ENCODE measurements at regions not wholly inside any gene's neighbourhood (a gene's known extent, or its start where the extent isn't known, plus 50 kb on each side); places are given as distances from the start of the nearest gene placed in this dataset.

GRCh38 chr2:3960106-3960505, 256.7 kb downstream of the DCDC2C start:
- TF ChIP-seq CTCF (IDR thresholded peaks at IDR 0.05; ENCODE audit: insufficient read depth, low read length, poor library complexity, severe bottlenecking): no peak
- no peaks in the 10 kb centered on the region for H3K27me3 ChIP-seq (ENCODE audit: control insufficient read depth, insufficient read depth, low read length)
- H3K4me3 ChIP-seq (ENCODE audit: low read depth, low read length): no peak overlapping the region
- H3K36me3 ChIP-seq (ENCODE audit: control insufficient read depth, insufficient read depth, low read length): no peaks in the 10 kb centered on the region
- no peak for DNase-seq (ENCODE audit: low read depth)

GRCh38 chr2:3962719-3963118, 259.3 kb downstream of the DCDC2C start:
- Histone ChIP-seq H3K36me3 (ENCODE audit: control insufficient read depth, insufficient read depth, low read length) (no peaks in the 10 kb centered on the region), H3K4me3 (ENCODE audit: low read depth, low read length) (no peak overlapping the region), H3K27me3 (ENCODE audit: control insufficient read depth, insufficient read depth, low read length) (no peaks in the 10 kb centered on the region)
- no peak for DNase-seq (ENCODE audit: low read depth)
- TF ChIP-seq CTCF (IDR thresholded peaks at IDR 0.05; ENCODE audit: insufficient read depth, low read length, poor library complexity, severe bottlenecking): no peak

DNA sequence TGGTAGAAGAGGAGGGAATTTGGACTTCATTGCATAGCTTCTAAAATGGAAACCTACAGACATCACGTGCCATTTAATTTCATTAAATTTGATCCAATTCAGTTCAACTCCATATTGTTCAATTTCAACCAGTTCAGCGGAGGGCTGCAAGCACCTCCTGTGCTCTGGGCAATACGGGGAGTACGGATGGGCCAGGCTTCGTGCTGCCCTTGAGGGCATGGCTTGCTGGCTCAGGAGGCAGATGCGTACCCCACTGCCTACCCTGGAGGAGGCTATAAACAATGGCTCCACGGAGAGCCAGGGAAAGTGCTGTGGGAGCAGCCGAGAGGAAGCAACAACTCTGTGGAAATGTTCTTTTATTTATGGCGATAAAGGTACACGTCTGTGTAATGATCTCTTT, 261.8 kb downstream of the DCDC2C start:
- DNase-seq (ENCODE audit: low read depth): no peak
- no peaks in the 10 kb centered on the region for H3K27me3 ChIP-seq (ENCODE audit: control insufficient read depth, insufficient read depth, low read length)

GRCh38 chr2:3965953-3966352, 262.6 kb downstream of the DCDC2C start:
- no peaks in the 10 kb centered on the region for H3K27me3 ChIP-seq (ENCODE audit: control insufficient read depth, insufficient read depth, low read length)
- TF ChIP-seq CTCF (IDR thresholded peaks at IDR 0.05; ENCODE audit: insufficient read depth, low read length, poor library complexity, severe bottlenecking): no peak
- H3K36me3 ChIP-seq (ENCODE audit: control insufficient read depth, insufficient read depth, low read length): no peaks in the 10 kb centered on the region
- no peak overlapping the region for H3K4me3 ChIP-seq (ENCODE audit: low read depth, low read length)
- DNase-seq (ENCODE audit: low read depth): no peak

More for the DNA sequence above, 261.8 kb downstream of the DCDC2C start:
- Histone ChIP-seq H3K36me3 (ENCODE audit: control insufficient read depth, insufficient read depth, low read length) (no peaks in the 10 kb centered on the region), H3K4me3 (ENCODE audit: low read depth, low read length) (no peak overlapping the region)
- TF ChIP-seq CTCF (IDR thresholded peaks at IDR 0.05; ENCODE audit: insufficient read depth, low read length, poor library complexity, severe bottlenecking): no peak

DNA sequence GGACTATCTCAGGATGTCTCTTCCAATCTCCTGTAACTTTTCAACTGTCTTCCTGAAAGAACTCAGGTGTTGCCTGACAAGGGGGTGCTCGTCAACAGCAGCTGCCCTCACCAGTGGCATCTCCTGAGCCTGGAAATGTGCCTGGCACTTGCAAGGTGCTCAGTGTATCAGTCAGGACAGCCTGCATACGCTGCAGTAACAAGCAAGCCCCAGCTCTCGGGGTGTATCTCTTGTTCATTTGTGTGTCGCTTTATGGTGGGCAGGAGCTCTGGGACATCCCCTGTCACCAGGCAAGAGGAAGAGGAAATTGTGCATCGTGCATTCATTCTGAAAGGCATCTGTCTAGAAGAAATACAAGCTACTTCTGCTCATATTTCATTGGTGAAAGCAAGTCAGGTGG, 263.1 kb downstream of the DCDC2C start:
- Histone ChIP-seq H3K27me3 (ENCODE audit: control insufficient read depth, insufficient read depth, low read length) (no peaks in the 10 kb centered on the region), H3K4me3 (ENCODE audit: low read depth, low read length) (no peak overlapping the region), H3K36me3 (ENCODE audit: control insufficient read depth, insufficient read depth, low read length) (no peaks in the 10 kb centered on the region)
- TF ChIP-seq CTCF (IDR thresholded peaks at IDR 0.05; ENCODE audit: insufficient read depth, low read length, poor library complexity, severe bottlenecking): no peak
- no peak for DNase-seq (ENCODE audit: low read depth)

GRCh38 chr2:3968736-3969135, 265.4 kb downstream of the DCDC2C start:
- DNase-seq (ENCODE audit: low read depth): no peak
- no peaks in the 10 kb centered on the region for H3K36me3 ChIP-seq (ENCODE audit: control insufficient read depth, insufficient read depth, low read length)
- no peak for TF ChIP-seq CTCF (IDR thresholded peaks at IDR 0.05; ENCODE audit: insufficient read depth, low read length, poor library complexity, severe bottlenecking)
- H3K4me3 ChIP-seq (ENCODE audit: low read depth, low read length): no peak overlapping the region
- no peaks in the 10 kb centered on the region for H3K27me3 ChIP-seq (ENCODE audit: control insufficient read depth, insufficient read depth, low read length)
